HG03571 (cell line): ENCODE measurements at regions not wholly inside any gene's neighbourhood (a gene's known extent, or its start where the extent isn't known, plus 50 kb on each side); places are given as distances from the start of the nearest gene placed in this dataset.
"Not testable (repeated sequence)": the region's sequence is repeated elsewhere in the genome, so short reads cannot be mapped to it uniquely, and the experiment has no call there.

Experiments
- ATAC-seq: cut with Tn5 transposase; IDR thresholded peaks from one replicate; pipeline ENCODE4 v1.9.1; 2021; ENCODE audit not compliant: unreplicated experiment

DNA sequence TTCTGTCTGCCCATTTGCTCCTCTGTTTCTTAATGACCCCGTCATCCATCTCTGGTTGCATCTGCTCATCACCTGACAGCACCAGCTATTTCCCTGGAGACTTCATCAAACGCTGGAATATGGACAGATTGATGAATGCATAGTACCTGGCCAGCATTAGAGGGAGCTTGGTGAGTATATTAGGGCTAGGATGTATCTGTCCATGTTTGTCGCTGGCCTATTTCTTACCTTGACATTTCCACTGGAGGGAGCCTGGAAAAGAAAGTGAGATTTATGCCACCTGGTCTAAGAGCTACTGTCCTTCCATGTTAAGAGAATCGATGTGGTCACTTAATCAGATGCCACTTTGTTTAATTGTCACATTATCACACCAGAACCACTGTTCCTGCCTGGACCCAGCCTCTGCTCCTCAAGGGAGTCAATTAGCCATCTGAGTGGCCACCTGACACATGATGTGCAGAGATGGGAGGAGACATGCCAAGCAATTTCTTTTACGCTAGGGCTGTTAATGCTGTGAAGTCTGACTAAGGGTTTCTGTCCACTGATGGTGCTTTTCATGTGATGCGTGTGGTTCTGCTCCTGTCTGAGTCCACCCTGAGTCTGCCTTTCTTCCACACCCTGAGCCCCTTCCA, 75.3 kb upstream of the SFSWAP start:
- ATAC-seq: no peak

DNA sequence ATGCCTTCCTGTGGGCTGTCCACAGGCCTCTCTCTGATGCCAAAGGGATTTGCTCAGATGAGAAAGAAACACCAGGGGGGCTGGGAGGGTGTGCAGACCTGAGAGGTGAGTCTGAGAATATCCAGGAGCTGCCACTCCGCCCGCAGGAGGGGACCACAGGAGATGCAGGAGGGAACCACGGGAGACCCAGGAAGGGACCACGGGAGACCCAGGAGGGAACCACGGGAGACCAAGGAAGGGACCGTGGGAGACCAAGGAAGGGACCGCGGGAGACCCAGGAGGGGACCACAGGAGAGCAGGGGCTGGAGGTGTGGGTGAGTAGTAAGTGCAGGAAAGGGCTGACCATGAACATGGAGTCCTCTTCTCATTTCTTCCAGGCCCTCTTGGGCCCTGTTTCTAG, 74.6 kb upstream of the SFSWAP start:
- ATAC-seq: no peak

DNA sequence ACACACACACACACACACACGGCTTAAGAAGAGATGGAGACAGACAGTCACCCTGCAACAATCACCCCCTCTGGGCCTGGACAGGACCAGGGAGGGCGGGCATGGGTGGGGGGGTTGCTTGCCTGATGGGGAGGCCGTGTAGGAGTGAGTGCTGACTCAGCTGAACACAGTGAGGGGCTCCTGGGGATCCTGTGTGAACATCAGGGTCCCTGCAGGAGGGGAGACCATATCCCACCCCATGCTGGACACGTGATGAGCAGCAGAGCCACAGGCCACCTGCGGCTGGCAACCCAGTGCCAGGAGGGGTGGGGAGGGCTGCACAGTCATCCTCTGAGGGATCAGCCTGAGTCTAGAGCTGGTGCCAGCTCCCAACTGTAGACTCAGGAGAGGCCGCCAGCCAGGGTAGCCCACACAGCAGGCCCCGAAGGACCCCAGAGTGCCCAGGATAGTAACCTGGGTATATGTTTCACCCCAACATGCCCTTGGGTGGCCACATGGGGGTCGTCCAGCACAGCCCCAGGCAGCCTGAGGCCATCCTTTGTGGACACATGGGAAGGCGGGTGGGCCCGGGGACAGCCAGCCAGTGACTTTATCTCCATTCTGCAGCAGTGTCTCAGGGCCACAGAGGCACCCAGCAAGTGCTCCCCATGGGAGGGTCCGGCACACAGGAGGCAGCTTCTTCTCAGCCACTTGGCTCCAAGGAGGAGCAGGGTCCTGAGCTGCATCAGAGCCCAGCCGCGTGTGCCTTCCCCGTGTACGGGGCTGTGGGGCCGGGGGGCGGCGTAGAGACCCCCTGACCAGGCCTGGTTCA, 73.7 kb upstream of the SFSWAP start:
- no peak for ATAC-seq

DNA sequence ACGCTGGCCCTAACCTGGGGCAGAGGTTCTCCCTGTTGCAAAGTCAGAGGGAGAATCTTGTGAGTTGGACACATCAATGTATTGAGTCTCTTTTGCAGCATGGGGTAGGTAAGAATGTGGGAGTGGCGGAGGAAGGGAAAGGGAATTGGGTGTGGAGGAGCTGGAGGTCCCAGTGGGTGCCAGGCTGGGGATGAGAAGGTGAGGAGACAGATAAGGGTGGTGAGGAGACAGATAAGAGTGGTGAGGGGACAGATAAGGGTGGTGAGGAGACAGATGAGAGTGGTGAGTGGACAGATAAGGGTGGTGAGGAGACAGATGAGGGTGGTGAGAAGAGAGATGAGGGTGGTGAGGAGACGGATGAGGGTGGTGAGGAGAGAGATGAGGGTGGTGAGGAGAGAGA, 72.9 kb upstream of the SFSWAP start:
- no peak for ATAC-seq

DNA sequence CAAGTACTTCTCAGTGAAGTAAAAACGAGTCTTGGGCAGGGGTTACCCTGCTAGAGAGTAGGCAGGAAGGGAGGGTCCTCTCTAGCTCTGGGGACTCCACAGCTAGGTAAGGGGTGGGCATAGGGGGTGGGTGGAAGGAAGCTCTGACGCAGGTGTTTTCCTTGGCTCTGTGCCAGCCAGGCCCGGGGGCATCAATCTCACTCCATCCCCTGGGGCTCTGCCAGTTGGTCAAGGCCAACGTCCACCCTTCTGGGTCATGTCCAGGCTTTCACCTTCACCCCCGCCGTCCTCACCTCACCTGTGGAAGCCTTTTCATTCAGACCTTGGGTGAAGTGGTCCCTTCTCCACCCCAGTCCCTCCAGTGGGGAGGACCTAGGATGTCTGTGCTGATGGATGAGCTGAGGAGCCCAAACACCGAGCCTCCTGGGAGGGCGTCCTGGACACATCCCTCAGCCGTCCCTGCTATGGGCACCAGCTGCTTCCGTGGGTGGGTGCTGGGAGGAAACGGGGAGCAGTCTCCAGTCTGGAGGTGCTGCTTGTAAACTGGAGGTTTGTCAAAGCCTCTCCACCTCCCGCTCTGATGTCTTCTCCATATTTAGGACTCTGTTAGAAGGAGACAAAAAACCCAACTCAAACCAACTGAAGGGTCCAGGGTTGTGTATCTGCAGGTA, 71.5 kb upstream of the SFSWAP start:
- no peak for ATAC-seq

DNA sequence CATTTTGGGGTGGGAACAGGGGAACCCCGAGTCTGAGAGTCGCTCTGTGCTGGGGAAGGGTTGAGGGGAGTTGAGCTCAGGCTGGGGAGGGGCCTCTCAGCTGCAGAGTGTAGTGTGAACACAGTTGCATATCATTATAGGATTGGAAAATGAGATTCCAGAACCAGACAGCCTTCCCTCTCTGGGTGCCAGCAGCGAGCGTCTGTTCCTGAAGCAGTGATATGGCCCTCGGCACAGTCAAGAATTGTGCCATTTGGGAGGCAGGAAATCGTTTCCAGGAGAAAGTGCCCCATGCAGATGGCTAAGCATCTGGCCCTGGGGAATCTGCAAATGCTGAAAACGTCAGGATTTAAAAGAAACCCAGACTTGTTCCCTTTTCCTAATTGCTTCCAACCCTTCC, 70.4 kb upstream of the SFSWAP start:
- ATAC-seq: no peak

DNA sequence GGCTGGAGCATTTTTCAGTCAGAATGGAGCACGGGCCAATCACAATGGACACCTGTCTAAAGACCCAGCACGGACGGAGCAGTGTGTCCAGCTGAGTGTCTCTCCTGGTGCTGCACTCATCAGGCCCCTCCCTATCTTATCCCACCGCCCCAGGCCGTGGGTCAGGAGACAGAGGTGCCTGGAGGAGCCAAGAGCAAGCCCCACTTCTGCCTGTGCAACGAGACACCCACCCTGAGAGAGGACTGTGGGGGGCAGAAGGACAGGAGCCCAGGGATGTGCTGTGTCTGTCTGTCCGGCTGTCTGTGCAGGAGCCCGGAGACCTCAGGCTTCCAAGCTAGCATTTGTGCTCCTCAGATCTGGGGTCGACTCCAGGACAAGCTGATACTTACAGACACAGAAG, 69.6 kb upstream of the SFSWAP start:
- ATAC-seq: no peak

DNA sequence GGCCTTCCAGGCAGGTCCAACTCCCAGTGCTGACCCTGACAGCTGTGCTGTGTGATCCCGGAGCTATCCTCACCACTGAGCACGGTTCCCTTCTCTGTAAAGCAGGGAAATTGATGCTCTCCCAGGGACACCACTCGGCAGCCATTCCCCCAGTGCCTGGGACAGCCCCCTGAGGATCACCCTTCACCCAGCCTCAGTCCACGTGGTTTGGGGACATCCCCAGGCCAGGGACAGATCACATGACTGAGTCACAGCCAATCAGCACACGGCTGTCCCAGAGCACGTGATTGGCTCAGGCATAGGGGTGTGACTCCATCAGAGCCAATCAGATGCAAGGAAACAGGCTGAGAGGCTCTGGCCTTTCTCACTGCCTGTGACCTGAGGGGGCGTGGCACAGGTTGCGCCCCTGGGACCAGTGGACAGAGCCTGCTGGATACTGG, 68.8 kb upstream of the SFSWAP start:
- ATAC-seq: no peak

DNA sequence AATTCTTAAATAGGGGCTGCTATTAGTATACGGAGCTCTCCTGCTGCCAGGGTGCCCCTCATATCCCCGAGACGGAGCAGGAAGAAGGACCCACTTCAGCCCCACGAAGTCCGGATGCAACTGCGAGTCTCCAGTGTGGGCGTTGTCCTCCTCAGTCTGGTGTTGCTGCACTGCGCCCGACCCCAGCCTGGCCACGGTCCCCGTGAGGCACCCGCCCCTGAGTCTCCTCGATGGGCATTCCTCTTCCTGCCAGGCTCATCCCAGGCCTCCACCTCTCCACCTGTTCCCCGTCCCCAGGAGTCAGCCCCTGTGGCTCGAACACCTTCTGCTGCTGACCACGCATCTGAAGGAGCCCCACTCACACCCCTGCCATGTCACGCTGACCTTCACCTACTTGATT, 68.1 kb upstream of the SFSWAP start:
- no peak for ATAC-seq

DNA sequence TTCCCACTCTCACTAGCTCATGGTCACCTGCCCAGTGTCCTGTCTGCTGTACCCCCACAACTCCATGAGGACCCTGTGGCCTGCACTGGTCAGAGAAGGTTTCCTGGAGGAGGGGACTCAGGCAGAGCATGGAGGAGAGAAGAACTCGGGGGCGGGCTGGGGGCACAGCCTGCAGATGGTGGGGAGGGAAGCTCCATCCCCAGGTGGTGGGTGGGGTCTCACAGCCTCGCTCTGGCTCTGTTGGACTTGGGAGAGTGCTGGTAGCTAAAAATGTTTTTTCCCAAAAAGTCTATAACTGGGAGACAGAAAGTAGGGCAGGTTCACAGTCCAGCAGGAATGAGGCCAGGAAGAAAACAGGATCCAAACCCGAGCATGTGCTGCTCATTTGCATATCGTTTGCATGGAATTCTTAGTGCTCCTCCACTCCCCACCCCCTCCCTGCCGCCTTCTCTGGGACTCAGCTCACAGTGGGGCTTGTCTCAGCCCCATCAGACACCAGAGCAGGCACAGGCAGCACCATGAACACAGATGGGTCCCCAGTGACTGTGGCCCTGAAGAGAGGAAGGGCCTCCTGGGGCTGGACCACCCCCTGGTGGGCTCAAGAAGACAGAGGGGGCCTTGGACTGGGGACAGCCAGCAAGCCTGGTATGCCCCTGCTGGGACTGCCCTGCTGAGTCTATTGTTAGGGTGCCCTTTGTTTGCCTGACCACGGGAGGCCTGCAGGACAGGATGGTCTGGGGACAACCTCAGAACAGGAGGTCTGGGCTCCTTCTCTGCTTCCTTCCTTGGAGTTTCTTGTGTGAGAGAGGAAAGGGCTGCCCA, 67.0 kb upstream of the SFSWAP start:
- ATAC-seq: no peak

DNA sequence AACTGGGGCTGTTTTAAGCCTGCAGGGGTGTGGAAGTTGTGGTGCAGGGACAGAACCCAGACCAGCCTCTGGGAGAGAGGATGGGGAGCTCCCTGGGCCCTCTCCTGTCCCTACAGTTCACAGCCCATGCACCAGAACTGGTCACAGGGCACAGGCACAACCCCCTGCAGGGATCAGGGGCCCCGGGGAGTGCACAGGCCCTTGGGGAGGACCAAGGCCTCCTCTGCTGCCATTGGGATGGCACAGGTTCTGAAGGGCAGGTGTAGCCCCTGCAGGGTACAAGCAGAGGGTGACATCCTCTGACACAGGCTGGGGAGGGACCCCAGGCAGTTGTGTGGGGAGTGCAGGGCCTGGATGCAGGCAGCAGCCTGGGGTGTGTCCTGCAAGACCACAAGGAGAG, 66.4 kb upstream of the SFSWAP start:
- no peak for ATAC-seq

DNA sequence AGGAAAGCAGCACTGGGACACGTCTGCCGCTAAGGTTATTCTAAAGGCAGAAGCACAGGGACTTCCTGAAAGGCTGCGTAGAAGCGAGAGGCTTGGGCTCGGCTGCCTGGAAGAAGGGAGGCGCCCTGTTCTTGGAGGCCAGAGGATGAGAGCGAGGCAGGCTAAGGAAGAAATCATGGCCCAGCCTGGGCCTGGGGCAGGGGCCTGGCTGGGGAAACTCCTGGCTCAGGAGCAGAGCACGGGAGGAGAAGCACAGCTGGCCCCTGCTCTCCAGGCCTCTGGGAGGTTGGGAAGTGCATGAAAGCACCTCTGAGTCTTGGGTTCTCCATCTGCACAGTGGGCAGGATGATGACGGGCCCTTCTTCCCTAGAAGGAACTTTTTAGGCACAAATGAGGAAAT, 66.0 kb upstream of the SFSWAP start:
- not testable (repeated sequence) for ATAC-seq

DNA sequence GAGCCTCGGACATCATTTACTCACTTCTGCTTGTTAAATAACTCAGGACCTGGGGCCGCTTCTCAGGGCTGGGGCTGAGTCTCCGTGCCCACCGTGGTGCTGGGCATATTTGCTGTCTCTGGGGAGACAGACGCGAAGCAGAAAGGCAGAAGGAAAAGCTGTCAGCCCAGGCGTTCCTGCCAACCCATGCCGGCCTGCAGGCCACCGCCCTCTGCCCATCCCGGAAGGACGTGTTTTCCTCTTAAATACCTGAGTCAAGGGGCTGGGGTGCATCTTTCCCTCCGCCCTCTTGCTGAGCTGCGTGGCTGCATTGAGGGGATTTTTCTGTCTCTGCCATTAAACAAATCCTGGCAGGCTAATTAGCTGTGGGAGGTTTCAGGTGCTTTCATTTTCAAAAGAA, 65.3 kb upstream of the SFSWAP start:
- ATAC-seq: not testable (repeated sequence)

DNA sequence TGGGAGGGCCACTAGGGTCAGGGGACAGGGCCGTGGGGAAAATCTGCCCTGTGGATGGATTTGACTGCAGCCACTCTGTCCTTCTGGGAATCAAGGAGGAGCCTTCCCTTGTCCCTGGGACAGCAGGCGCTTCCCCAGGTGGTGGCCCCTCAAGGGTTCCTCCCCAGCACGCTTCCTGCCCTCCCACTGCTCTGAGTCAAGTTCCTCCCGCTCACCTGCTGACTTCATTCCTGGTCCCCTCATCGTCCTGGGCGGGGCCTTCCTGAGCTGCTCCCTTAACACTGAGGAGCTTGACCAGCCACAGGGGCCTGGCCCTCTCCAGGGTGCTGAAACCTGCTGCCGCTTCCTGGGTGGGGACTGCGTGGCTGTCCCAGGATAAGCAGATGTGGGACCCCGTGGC, 64.4 kb upstream of the SFSWAP start:
- ATAC-seq: not testable (repeated sequence)

DNA sequence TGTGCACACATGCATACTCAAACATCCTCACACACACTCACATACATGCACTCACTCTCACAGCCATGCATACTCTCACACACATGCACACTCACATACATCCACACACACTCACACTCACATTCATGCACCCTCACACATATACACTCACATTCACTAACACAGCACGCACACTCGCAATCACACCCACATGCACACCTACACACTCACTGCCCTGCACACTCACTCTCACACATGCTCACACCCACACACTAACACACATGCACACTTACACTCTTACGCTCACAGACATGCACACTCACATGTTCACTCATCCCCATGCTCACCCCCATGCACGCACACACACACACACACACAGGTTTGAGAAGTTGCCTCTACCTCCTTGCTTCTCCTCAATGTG, 63.2 kb upstream of the SFSWAP start:
- ATAC-seq: no peak

DNA sequence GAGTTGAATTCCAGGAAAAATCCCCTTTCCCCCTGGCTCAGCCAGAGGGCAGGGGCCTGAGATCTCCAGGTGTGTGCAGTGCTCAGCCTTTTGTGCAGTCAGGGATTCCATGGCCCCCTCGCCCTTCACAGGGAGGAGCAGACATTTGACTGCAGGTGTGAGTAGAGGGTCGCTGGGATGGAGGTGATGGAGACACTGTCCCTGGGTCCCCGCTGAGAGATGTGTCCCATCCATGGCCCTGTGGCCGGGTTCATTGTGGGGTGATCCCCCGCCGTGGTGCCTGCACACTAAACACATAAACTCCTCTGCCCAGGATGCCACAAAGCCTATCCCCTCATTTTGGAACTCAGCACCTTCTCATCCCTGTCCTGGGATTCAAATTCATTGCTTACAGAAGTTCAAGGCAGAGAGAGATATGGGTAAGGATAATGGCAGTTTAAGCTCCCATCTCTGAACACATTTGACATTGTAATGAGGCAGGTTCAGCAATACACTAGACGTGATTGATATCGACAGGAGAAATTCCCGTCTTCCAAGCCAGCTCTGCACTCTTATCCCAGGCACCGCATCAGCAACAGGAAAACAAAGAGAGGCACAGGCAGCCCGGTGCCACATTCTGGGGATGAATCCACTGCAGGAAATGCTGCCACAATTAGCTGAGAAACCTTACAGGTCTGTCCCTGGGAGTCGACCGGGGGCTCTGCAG, 55.3 kb upstream of the SFSWAP start:
- ATAC-seq: not testable (repeated sequence)

DNA sequence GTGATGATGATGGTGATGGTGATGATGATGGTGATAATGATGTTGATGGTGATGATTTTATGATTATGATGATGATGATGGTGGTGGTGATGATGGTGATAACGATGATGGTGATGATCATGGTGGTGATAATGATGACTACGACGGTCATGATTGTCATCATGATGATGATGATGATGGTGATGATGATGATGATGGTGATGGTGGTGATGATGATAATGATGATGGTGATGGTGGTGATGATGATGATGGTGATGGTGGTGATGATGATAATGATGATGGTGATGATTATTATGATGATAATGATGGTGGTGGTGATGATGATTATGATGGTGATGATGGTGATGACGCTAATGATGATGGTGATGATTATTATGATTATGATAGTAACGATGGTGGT, 54.1 kb upstream of the SFSWAP start:
- not testable (repeated sequence) for ATAC-seq

DNA sequence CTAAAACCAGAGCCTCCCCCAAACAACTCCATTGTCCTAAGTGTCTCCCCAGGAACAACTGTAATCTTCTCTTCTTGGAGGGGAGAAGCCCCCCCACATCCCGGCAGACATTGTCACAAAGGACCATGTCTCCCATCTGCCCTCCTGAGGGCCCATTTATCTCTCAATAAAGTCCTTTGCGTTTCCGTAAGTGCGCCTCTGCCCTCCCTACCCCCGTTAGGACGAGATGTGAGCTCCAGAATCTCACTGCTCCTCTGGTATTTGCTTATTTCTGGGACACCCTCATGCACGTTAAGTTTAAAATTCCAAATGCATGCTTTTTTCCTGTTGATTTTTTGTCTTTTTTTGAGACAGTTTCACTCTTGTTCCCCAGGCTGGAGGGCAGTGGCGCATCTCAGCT, 52.3 kb upstream of the SFSWAP start:
- ATAC-seq: not testable (repeated sequence)

DNA sequence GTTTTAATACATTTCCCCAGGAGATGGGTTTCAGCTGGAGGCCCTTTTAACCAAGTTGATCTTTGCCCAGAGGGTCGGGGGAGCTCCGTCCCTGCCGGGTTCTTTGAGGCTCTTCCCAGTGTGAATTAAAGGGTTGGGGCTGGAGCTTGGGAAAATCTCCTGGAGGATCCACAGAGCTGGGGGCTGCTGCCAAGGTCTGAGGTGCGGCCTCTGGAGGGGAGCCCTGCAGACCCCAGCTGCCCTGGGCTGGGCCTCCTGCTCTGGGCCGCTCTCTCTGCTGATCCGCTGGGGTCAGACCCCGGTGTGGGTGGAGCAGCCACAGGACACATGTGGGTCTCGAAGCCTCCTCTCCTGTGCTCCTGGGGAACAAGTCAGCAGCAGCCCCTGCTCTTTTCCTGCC, 51.4 kb upstream of the SFSWAP start:
- not testable (repeated sequence) for ATAC-seq

DNA sequence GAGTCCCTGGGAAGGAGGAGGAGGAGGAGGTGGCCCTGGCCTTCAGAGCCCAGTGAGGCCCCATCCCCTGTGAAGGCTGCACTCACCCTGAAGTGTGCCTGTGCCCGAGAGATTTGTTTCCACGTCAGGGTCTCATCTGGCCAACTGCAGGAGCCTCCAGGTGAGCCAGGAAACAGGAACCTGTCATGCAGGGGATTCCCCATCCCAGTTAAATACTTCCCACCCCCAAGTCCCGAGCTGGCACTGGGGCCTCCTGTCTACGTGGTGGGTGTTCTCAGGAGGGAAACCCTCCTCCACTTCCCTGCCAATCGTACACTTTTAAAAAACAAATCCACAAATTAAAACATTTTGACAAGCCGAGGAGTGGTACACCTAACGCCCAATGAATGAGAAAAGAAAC, 50.9 kb upstream of the SFSWAP start:
- ATAC-seq: not testable (repeated sequence)

DNA sequence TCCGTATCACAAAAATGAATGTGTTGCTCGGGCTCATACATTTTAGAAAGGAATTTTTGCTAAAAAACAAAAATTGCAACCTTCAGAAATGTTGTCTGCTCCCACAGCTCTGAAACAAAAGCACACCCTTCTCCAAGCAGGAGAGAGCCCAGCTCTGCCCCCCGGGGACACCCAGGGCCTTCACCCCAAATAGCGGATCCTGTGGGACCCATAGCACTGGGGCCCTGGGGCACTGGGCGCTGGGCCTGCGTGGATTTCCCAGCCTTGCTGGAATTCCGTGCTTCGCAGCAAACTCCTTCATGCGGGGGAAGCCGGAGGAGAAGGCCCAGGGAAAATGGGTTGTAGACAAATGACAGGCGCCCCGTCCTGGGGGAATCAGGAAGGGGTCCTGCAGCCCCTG, 50.5 kb upstream of the SFSWAP start:
- ATAC-seq: not testable (repeated sequence)
